Renal cortex interstitium (tissue), 11 donors: ENCODE measurements at regions not wholly inside any gene's neighbourhood (a gene's known extent, or its start where the extent isn't known, plus 50 kb on each side); places are given as distances from the start of the nearest gene placed in this dataset.

ENCODE experiments used
- DNase-seq, 11 donors: peaks; one replicate each; pipeline ENCODE4 v3.0.0-alpha.2; 2013; ENCODE audit warnings: low read depth in 9 of 11, low spot score in 4 of 11; ENCODE audit errors: extremely low read depth in 1 of 11

- DNase-seq, result no peak
Measured at GRCh38 chr9:129332581-129332980, 154.5 kb upstream of the IER5L start.

GRCh38 chr9:129331772-129332500 lies 153.9 kb upstream of the IER5L start:
- no peak for DNase-seq

- no peak for DNase-seq
Measured at GRCh38 chr9:129331493-129331765, 153.4 kb upstream of the IER5L start.

- DNase-seq, result no peak
Measured at GRCh38 chr9:129330711-129331492, 152.8 kb upstream of the IER5L start.

- no peak for DNase-seq
Measured at GRCh38 chr9:129328355-129329042, 150.4 kb upstream of the IER5L start.

GRCh38 chr9:129327552-129328328 lies 149.7 kb upstream of the IER5L start:
- DNase-seq, result no peak

GRCh38 chr9:129326061-129327005 lies 148.3 kb upstream of the IER5L start:
- no peak for DNase-seq

GRCh38 chr9:129324808-129325502 lies 146.9 kb upstream of the IER5L start:
- no peak for DNase-seq

GRCh38 chr9:129323999-129324553 lies 146.0 kb upstream of the IER5L start:
- DNase-seq, result no peak

- no peak for DNase-seq
Measured at GRCh38 chr9:129323376-129323998, 145.4 kb upstream of the IER5L start.

GRCh38 chr9:129322641-129323375 lies 144.7 kb upstream of the IER5L start:
- DNase-seq, result no peak

- DNase-seq, result no peak
Measured at GRCh38 chr9:129322022-129322621, 144.1 kb upstream of the IER5L start.

- DNase-seq, result no peak
Measured at GRCh38 chr9:129321286-129322021, 143.4 kb upstream of the IER5L start.

- peak; percentile 69 to 88 (median 77) for DNase-seq
Measured at GRCh38 chr9:129320575-129321285, 142.7 kb upstream of the IER5L start.

GRCh38 chr9:129319938-129320481 lies 141.9 kb upstream of the IER5L start:
- DNase-seq, result no peak
